ENCODE measurements at regions not wholly inside any gene's neighbourhood (a gene's known extent, or its start where the extent isn't known, plus 50 kb on each side); places are given as distances from the start of the nearest gene placed in this dataset.
"Not testable (repeated sequence)": the region's sequence is repeated elsewhere in the genome, so short reads cannot be mapped to it uniquely, and the experiment has no call there.

- no peak for DNase-seq (ENCODE audit: low read depth)
- no peak for TF ChIP-seq CTCF (IDR thresholded peaks at IDR 0.05; ENCODE audit: insufficient read depth, low read length)
- H3K4me3 ChIP-seq (ENCODE audit: low read depth, low read length), result no peak overlapping the region
Measured at GRCh38 chr2:180778291-180778690, 202.1 kb upstream of the UBE2E3 start.

- no peak overlapping the region for H3K4me3 ChIP-seq (ENCODE audit: low read depth, low read length)
- peak; percentile 57 for DNase-seq (ENCODE audit: low read depth)
- no peak for TF ChIP-seq CTCF (IDR thresholded peaks at IDR 0.05; ENCODE audit: insufficient read depth, low read length)
Measured at GRCh38 chr2:180776921-180777320, 203.5 kb upstream of the UBE2E3 start.

- no peak for TF ChIP-seq CTCF (IDR thresholded peaks at IDR 0.05; ENCODE audit: insufficient read depth, low read length)
- no peak overlapping the region for H3K4me3 ChIP-seq (ENCODE audit: low read depth, low read length)
- DNase-seq (ENCODE audit: low read depth), result no peak
Measured at GRCh38 chr2:180775711-180776110, 204.7 kb upstream of the UBE2E3 start.

GRCh38 chr2:180765316-180765715 lies 215.1 kb upstream of the UBE2E3 start:
- DNase-seq (ENCODE audit: low read depth); H3K4me3 ChIP-seq (ENCODE audit: low read depth, low read length): not testable (repeated sequence)

GRCh38 chr2:180763263-180763989 lies 217.0 kb upstream of the UBE2E3 start:
- no peak for TF ChIP-seq CTCF (IDR thresholded peaks at IDR 0.05; ENCODE audit: insufficient read depth, low read length)
- no peak overlapping the region for H3K4me3 ChIP-seq (ENCODE audit: low read depth, low read length)
- no peak for DNase-seq (ENCODE audit: low read depth)

- DNase-seq (ENCODE audit: low read depth), result peak; percentile 75
- no peak for TF ChIP-seq CTCF (IDR thresholded peaks at IDR 0.05; ENCODE audit: insufficient read depth, low read length)
- H3K4me3 ChIP-seq (ENCODE audit: low read depth, low read length), result no peak overlapping the region
Measured at GRCh38 chr2:180761224-180761623, 219.2 kb upstream of the UBE2E3 start.

- no peak overlapping the region for H3K4me3 ChIP-seq (ENCODE audit: low read depth, low read length)
- no peak for TF ChIP-seq CTCF (IDR thresholded peaks at IDR 0.05; ENCODE audit: insufficient read depth, low read length)
- no peak for DNase-seq (ENCODE audit: low read depth)
Measured at GRCh38 chr2:180759631-180760030, 220.8 kb upstream of the UBE2E3 start.

Data from fibroblast of the aortic adventitia (primary cell).